ENCODE measurements at regions not wholly inside any gene's neighbourhood (a gene's known extent, or its start where the extent isn't known, plus 50 kb on each side); places are given as distances from the start of the nearest gene placed in this dataset.

GRCh38 chr5:159555084-159555483 is 224.8 kb upstream of the IL12B start:
- H3K27me3 Mint-ChIP-seq (ENCODE audit: low read depth, unreplicated experiment): no peaks in the 10 kb centered on the region
- Histone ChIP-seq H3K9me3 (ENCODE audit: insufficient read depth, low read depth, low read length) (no peaks in the 10 kb centered on the region), H2AFZ (ENCODE audit: low read depth, low read length) (no peak overlapping the region), H3K4me3 (ENCODE audit: insufficient read depth, low read depth, low read length) (no peak overlapping the region), H4K20me1 (ENCODE audit: insufficient read depth, low read length) (no peaks in the 10 kb centered on the region), H3K79me2 (ENCODE audit: insufficient read depth, low read length) (no peaks in the 10 kb centered on the region), H3K9ac (ENCODE audit: low read length) (no peak overlapping the region), H3K4me1 (ENCODE audit: insufficient read depth, low read length) (peaks cover 9% of the 10 kb centered on the region), H3K27ac (ENCODE audit: low read depth, low read length) (no peak overlapping the region), H3K36me3 (ENCODE audit: insufficient read depth, low read length) (no peaks in the 10 kb centered on the region), H3K27me3 (ENCODE audit: insufficient read depth, low read length) (no peaks in the 10 kb centered on the region), H3K4me2 (ENCODE audit: low read length) (no peak overlapping the region)
- H3K27ac Mint-ChIP-seq (ENCODE audit: unreplicated experiment): no peak overlapping the region
- H3K9me3 Mint-ChIP-seq (ENCODE audit: unreplicated experiment): peaks cover 3% of the 10 kb centered on the region
- TF ChIP-seq CTCF (IDR thresholded peaks at IDR 0.05; ENCODE audit: insufficient read depth, low read depth, low read length): no peak
- no peak for TF ChIP-seq EZH2 (IDR thresholded peaks at IDR 0.05; ENCODE audit: insufficient read depth, low read length)
- H3K36me3 Mint-ChIP-seq (ENCODE audit: low read depth, unreplicated experiment): no peaks in the 10 kb centered on the region
- FAIRE-seq (no peak), DNase-seq (ENCODE audit: low read depth) (no peak)
- H3K4me3 Mint-ChIP-seq (ENCODE audit: unreplicated experiment): no peak overlapping the region
- H3K4me1 Mint-ChIP-seq (ENCODE audit: low read depth, unreplicated experiment): peaks cover 15% of the 10 kb centered on the region

GRCh38 chr5:159559337-159559736 is 229.1 kb upstream of the IL12B start:
- H3K27ac Mint-ChIP-seq (ENCODE audit: unreplicated experiment): no peak overlapping the region
- Histone ChIP-seq H3K4me1 (ENCODE audit: insufficient read depth, low read length) (no peaks in the 10 kb centered on the region), H3K9ac (ENCODE audit: low read length) (no peak overlapping the region), H4K20me1 (ENCODE audit: insufficient read depth, low read length) (no peaks in the 10 kb centered on the region), H3K9me3 (ENCODE audit: insufficient read depth, low read depth, low read length) (no peaks in the 10 kb centered on the region), H3K4me2 (ENCODE audit: low read length) (no peak overlapping the region), H3K4me3 (ENCODE audit: insufficient read depth, low read depth, low read length) (no peak overlapping the region), H3K79me2 (ENCODE audit: insufficient read depth, low read length) (no peaks in the 10 kb centered on the region), H3K27me3 (ENCODE audit: insufficient read depth, low read length) (peaks cover 5% of the 10 kb centered on the region), H3K36me3 (ENCODE audit: insufficient read depth, low read length) (no peaks in the 10 kb centered on the region), H3K27ac (ENCODE audit: low read depth, low read length) (no peak overlapping the region), H2AFZ (ENCODE audit: low read depth, low read length) (no peak overlapping the region)
- peaks cover 3% of the 10 kb centered on the region for H3K4me1 Mint-ChIP-seq (ENCODE audit: low read depth, unreplicated experiment)
- DNase-seq (ENCODE audit: low read depth) (no peak), FAIRE-seq (no peak)
- TF ChIP-seq CTCF (IDR thresholded peaks at IDR 0.05; ENCODE audit: insufficient read depth, low read depth, low read length) (no peak), EZH2 (IDR thresholded peaks at IDR 0.05; ENCODE audit: insufficient read depth, low read length) (no peak)
- no peaks in the 10 kb centered on the region for H3K36me3 Mint-ChIP-seq (ENCODE audit: low read depth, unreplicated experiment)
- no peaks in the 10 kb centered on the region for H3K9me3 Mint-ChIP-seq (ENCODE audit: unreplicated experiment)
- peaks cover 12% of the 10 kb centered on the region for H3K27me3 Mint-ChIP-seq (ENCODE audit: low read depth, unreplicated experiment)
- H3K4me3 Mint-ChIP-seq (ENCODE audit: unreplicated experiment): no peak overlapping the region

GRCh38 chr5:159560088-159560487 is 229.8 kb upstream of the IL12B start:
- H3K27ac ChIP-seq (ENCODE audit: low read depth, low read length): no peak overlapping the region
- Mint-ChIP-seq H3K4me3 (ENCODE audit: unreplicated experiment) (no peak overlapping the region), H3K27me3 (ENCODE audit: low read depth, unreplicated experiment) (peaks cover 12% of the 10 kb centered on the region), H3K36me3 (ENCODE audit: low read depth, unreplicated experiment) (no peaks in the 10 kb centered on the region), H3K4me1 (ENCODE audit: low read depth, unreplicated experiment) (peaks cover 3% of the 10 kb centered on the region), H3K9me3 (ENCODE audit: unreplicated experiment) (no peaks in the 10 kb centered on the region), H3K27ac (ENCODE audit: unreplicated experiment) (no peak overlapping the region)
- H3K9me3 ChIP-seq (ENCODE audit: insufficient read depth, low read depth, low read length): no peaks in the 10 kb centered on the region
- DNase-seq (ENCODE audit: low read depth): no peak
- H4K20me1 ChIP-seq (ENCODE audit: insufficient read depth, low read length): no peaks in the 10 kb centered on the region
- no peak for TF ChIP-seq EZH2 (IDR thresholded peaks at IDR 0.05; ENCODE audit: insufficient read depth, low read length)
- TF ChIP-seq CTCF (IDR thresholded peaks at IDR 0.05; ENCODE audit: insufficient read depth, low read depth, low read length): no peak
- peaks cover 5% of the 10 kb centered on the region for H3K27me3 ChIP-seq (ENCODE audit: insufficient read depth, low read length)
- H2AFZ ChIP-seq (ENCODE audit: low read depth, low read length): no peak overlapping the region
- no peak overlapping the region for H3K4me3 ChIP-seq (ENCODE audit: insufficient read depth, low read depth, low read length)
- H3K36me3 ChIP-seq (ENCODE audit: insufficient read depth, low read length): no peaks in the 10 kb centered on the region
- H3K4me1 ChIP-seq (ENCODE audit: insufficient read depth, low read length): no peaks in the 10 kb centered on the region
- H3K4me2 ChIP-seq (ENCODE audit: low read length): no peak overlapping the region
- H3K9ac ChIP-seq (ENCODE audit: low read length): no peak overlapping the region
- no peak for FAIRE-seq
- no peaks in the 10 kb centered on the region for H3K79me2 ChIP-seq (ENCODE audit: insufficient read depth, low read length)
